ENCODE measurements at regions not wholly inside any gene's neighbourhood (a gene's known extent, or its start where the extent isn't known, plus 50 kb on each side); places are given as distances from the start of the nearest gene placed in this dataset.

DNA sequence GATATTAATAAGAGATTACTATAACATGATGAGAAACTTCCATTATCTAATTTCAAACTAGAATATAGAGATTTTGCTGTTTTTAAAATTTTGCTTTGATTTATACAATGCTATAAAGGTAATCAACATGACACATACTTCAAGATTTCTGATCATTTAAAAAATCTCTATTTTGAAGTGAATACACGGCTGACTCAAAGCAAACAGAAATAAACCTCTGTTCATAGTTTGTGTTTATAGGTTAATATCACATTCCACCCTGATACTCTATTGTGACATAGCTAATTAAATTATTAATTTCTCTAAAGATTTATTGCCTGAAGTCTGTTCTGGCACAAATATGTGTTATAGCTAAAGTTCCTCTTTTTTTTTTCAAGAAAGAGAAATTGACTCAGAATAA lies 349.2 kb downstream of the TLL1 start:
- H3K4me3 ChIP-seq (ENCODE audit: low read depth, low read length): no peak overlapping the region
- no peak for DNase-seq (ENCODE audit: low read depth)
- TF ChIP-seq, protein P1, sequence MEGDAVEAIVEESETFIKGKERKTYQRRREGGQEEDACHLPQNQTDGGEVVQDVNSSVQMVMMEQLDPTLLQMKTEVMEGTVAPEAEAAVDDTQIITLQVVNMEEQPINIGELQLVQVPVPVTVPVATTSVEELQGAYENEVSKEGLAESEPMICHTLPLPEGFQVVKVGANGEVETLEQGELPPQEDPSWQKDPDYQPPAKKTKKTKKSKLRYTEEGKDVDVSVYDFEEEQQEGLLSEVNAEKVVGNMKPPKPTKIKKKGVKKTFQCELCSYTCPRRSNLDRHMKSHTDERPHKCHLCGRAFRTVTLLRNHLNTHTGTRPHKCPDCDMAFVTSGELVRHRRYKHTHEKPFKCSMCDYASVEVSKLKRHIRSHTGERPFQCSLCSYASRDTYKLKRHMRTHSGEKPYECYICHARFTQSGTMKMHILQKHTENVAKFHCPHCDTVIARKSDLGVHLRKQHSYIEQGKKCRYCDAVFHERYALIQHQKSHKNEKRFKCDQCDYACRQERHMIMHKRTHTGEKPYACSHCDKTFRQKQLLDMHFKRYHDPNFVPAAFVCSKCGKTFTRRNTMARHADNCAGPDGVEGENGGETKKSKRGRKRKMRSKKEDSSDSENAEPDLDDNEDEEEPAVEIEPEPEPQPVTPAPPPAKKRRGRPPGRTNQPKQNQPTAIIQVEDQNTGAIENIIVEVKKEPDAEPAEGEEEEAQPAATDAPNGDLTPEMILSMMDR (IDR thresholded peaks at IDR 0.05; ENCODE audit: insufficient read depth, low read depth, low read length, missing control alignments): no peak

DNA sequence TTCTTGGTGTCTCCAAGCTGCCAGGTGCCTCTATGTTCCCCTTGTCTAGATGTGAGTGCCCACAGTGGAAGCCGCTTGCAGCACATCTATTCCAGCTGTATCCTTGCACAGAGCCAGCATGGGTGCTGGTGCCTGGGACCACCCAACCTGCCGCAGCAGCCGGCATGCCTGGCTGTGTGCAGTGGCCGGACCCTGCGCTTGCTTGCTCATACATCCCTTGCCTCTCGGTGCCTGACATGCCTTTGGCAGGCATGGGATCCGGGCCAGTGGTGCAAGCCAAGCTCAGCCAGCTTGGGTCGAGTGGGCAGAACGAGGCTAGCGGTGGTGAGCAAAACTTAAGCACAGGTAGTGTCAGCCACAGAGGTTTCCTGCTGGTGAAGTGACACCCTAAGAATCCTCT lies 355.1 kb downstream of the TLL1 start:
- no peak overlapping the region for H3K4me3 ChIP-seq (ENCODE audit: low read depth, low read length)
- TF ChIP-seq, protein P1 (IDR thresholded peaks at IDR 0.05; ENCODE audit: insufficient read depth, low read depth, low read length, missing control alignments): no peak
- no peak for DNase-seq (ENCODE audit: low read depth)

DNA sequence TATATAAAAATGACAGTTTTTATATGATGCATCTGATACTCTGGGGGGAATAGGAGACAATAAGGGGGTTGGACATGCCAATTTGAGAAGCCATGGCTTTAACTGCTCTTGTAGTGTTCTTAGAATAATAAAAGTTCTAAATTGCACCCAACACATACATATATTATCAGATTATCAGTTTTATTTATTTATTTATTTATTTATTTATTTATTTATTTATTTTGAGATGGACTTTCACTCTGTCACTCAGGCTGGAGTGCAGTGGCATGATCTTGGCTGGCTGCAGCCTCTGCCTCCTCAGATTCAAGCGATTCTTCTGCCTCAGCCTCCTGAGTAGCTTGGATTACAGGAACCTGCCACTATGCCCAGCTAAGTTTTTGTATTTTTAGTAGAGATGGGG lies 356.8 kb downstream of the TLL1 start:
- no peak for DNase-seq (ENCODE audit: low read depth)
- H3K4me3 ChIP-seq (ENCODE audit: low read depth, low read length): no peak overlapping the region
- TF ChIP-seq, protein P1 (IDR thresholded peaks at IDR 0.05; ENCODE audit: insufficient read depth, low read depth, low read length, missing control alignments): no peak

DNA sequence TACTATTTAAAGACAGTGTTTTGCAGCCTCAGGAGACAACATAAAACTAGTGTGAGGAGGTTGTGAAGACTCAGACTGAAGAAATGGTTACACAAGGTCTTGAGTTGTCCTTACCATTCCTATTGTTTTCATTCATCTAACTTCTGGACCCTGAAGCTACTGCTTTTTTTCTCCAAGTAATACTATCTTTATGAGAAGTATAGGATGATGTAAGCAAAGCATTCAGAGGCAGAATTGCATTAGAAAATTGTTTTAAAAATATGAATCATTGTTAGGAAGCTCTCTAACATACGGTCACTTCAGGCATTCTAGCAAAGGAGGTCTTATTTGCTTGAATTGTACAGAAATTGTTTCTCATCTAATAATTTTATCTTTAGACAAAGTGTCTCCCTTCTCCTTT lies 357.8 kb downstream of the TLL1 start:
- H3K4me3 ChIP-seq (ENCODE audit: low read depth, low read length): no peak overlapping the region
- TF ChIP-seq, protein P1 (IDR thresholded peaks at IDR 0.05; ENCODE audit: insufficient read depth, low read depth, low read length, missing control alignments): no peak
- DNase-seq (ENCODE audit: low read depth): no peak

DNA sequence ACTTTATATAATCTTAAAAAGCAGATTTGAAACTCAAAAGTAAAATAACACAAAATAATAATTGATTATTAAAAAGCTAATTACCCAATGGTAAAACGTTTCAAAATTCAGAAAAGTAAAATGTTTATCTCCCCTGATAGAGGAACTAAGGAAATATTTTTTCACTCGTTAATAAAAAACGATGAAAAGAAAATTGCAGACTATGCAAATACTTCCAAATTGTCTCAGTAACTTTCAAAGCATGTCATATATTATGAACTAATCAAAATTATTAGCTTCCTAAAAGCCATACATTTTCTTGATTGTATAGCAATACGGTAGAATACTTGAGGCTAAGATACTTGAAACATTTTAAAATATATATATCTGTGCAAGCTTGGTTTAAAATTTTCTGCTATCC lies 366.3 kb downstream of the TLL1 start:
- TF ChIP-seq, protein P1 (IDR thresholded peaks at IDR 0.05; ENCODE audit: insufficient read depth, low read depth, low read length, missing control alignments): no peak
- H3K4me3 ChIP-seq (ENCODE audit: low read depth, low read length): no peak overlapping the region
- no peak for DNase-seq (ENCODE audit: low read depth)

DNA sequence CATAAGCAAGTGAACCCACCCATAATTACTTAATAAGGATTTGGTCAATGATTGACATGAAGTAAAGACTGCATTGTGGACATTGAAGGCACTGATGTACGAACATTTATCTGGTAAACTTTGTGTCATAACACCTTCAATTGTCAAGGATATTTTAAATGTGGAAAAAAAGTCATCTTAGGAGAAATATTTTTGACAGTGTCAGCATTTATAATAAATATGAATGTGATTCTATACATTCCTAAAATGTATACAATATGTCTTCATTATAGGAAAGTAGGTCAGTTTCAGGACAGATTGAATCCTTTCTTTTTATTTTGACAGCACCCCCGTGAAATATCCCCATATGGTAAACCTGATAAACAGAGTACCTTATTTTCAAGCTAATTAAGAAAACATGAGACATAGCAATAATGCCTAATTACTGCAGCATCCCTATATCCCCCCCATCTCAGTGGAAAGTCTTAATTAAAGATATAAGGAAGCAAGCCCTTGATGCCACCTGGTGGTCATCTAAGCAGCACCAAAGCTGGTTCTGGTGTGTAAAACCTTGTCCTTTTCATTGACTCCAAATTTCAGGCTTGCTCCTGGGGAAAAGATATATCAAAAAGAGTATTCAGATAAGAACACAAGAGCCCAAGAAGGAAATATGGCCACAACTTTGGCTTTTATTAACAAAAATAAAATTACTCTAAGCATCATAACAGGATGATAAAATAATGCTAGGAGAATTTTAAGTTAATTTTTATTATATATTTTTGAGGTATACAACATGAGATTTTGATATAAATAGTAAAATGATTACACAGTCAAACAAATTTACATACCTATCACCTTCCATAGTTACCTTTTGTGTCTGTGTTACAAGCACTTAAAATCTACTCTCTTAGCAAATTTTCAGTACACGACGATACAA lies 379.7 kb downstream of the TLL1 start:
- TF ChIP-seq, protein P1 (IDR thresholded peaks at IDR 0.05; ENCODE audit: insufficient read depth, low read depth, low read length, missing control alignments): peak; percentile 43
- DNase-seq (ENCODE audit: low read depth): peak; percentile 36
- no peak overlapping the region for H3K4me3 ChIP-seq (ENCODE audit: low read depth, low read length)

DNA sequence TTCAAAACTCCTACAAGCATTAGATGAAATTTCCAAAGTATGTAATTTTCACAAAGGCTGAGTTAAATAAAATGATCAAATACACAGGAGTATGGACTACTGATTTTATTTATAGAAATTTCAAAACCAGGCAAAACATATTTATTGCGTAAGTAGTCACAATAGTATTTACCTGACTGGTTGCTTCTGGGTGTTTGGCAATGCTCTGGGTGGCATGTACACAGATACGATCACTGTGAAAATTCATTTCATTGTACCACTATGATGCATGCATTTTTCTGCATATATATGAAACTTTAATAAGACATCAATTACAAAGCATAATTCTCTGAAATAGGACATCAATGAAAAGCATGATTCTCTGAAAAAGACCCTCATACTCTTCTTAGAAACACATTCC lies 384.2 kb downstream of the TLL1 start:
- no peak overlapping the region for H3K4me3 ChIP-seq (ENCODE audit: low read depth, low read length)
- TF ChIP-seq, protein P1 (IDR thresholded peaks at IDR 0.05; ENCODE audit: insufficient read depth, low read depth, low read length, missing control alignments): no peak
- no peak for DNase-seq (ENCODE audit: low read depth)
